NCI-H510A (cell line): ENCODE measurements at regions not wholly inside any gene's neighbourhood (a gene's known extent, or its start where the extent isn't known, plus 50 kb on each side); places are given as distances from the start of the nearest gene placed in this dataset.

Experiments
- DNase-seq: peaks from one replicate; lab custom pipeline; 2025; lab: John Stamatoyannopoulos, UW

DNA sequence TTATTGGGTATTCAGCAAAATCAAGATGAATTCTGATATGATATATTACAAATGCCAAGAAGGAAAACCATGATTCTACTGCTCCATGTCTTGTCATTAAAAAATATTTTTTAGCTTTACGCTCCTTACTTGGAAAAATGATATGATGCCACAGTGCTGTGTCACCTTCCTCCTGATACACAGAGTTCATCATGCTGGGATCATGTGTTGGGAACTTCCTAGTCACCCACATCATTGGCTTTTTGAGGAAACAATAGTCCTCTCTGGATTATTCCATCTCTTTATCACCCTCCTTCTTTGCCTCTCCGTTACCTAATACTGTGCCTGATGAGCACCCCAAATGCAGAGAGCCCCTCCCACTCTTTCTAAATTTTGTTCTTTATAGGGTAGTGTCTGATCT, 94.3 kb upstream of the PFN2 start:
- no peak for DNase-seq

DNA sequence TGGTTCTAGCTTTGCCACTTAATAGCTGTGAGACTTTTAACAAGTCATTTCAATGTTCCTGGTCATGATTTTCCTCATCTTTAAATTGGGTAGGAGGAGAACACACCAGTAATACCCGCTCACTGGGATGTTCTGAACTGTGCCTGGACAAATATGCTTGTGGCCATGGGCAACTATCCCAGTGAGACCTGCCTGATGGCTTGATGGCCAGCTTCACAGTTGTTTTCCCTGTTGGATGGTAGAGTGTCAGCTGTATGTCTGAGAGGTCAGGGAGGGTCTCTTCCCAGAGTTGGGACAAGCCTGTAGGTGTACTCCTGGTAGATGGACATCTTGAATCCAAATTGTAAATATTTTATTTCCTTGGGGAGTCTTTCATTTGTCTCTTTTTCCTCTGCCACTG, 92.5 kb upstream of the PFN2 start:
- no peak for DNase-seq

- DNase-seq: no peak
These were observed 91.8 kb upstream of the PFN2 start for GRCh38 chr3:150062492-150062891.

GRCh38 chr3:150061288-150062024, 90.8 kb upstream of the PFN2 start:
- no peak for DNase-seq

- DNase-seq: no peak
These were observed 89.0 kb upstream of the PFN2 start for GRCh38 chr3:150059729-150060128.

DNA sequence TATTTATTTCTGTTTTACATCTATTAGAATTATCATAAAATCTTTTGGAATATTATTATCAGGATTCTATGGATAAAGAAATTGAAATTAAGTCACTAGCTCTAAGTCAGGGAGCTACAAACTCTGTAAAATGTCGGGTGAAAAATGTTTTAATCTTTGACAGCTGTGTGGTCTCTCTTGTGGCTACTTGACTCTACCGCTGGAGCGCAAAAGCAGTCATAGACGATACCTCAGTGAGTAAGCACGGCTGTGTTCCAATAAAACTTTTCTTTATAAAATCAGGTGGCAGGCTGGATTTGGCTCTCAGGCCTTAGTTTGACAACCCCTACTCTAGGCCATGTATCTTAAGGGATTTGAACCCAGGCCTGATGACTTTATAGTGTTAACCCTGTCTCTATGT, 88.5 kb upstream of the PFN2 start:
- DNase-seq: no peak

GRCh38 chr3:150057227-150057626, 86.5 kb upstream of the PFN2 start:
- no peak for DNase-seq

DNA sequence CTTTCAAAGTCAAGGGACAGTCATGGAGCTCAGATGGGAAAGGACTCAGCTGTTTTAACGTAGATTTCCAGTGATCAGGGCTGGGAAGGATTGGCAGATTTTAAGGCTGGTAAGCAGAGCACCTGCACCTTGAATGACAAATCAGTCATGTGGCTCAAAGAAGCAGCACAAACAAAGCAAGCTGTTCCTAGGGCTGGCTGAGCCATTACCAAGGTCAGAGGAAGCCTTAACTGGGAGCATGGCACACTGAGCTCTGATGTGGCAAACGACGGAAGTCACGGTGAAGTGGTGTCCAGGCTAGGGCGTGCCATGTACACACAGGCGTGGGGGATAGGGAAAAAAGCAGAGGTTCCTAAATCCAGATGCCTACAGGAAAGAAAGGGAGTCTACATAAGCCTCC, 84.6 kb upstream of the PFN2 start:
- DNase-seq: peak; percentile 45

GRCh38 chr3:150054635-150055034, 83.9 kb upstream of the PFN2 start:
- no peak for DNase-seq

DNA sequence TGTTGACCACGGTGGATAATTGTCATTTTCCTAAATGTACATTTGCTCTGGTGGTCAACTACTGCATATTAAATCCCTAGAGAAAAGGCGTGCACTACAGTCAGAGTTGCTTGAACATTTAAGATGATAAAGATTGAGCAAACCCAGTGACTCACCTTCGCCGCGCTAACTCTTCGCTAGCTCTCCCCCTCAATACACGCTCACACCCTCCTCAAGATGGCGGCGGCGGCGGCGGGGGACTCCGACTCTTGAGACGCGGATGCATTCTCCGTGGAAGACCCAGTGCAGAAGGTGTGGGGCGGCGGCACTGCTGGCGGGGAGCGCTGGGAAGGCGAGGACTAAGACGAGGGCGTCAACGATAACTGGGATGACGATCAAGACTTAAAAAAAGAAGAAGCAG, 79.8 kb upstream of the PFN2 start:
- no peak for DNase-seq

DNA sequence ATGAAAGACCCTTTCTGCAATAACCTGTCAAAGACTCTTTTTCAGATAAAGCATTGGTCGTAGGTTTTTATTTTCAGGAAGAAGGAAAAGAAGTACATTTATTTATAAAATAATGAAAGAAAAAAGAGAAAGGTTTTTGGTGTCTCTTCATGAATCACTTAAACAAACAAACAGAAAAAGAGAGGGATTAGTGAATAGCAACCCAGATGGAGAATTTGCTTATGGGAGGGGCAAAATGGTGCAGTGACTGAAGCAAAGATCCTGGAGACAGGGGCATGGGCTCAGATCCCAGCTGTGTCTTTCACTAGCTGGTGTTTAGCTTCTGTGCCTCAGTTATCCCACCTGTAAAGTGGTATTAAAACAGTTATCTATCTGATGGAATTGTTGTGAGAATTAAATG, 78.6 kb upstream of the PFN2 start:
- DNase-seq: no peak

DNA sequence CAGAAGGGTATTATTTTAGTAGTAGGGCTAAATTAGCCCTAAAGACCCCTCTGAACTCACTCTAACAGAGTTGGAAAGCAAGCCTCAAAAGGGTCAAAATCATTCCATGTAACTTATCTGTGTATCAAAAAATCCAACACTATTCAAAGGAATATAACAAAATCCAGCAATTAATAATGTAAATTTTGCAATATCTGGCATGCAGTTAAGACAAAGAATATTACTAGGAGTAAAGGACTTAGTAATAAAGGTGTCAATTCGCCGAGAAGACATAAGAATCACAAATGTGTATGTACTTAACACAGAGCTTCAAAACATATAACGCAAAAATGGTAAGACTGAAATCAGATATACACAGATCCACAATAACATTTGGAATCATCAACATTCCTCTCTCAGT, 71.2 kb upstream of the PFN2 start:
- no peak for DNase-seq

- DNase-seq: no peak
These were observed 69.4 kb upstream of the PFN2 start for GRCh38 chr3:150040097-150040496.

DNA sequence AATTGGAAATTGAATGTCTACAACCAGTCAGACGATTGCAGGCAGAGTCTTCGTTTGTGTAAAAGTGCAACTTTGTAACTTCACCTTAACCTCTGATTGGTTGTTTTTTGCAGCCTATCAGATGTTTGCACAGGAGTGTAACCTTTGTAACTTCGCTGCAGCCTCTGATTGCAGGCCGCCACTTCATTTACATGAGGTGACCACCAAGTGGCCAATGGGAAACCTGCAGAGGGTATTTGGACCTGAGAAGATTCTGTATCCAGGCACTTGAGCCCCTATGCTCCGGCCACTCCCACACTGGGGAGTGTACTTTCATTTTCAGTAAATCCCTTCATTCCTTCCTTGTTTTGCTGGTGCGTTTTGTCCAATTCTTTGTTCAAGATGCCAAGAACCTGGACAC, 68.1 kb upstream of the PFN2 start:
- DNase-seq: no peak

GRCh38 chr3:150036780-150037179, 66.1 kb upstream of the PFN2 start:
- no peak for DNase-seq

DNA sequence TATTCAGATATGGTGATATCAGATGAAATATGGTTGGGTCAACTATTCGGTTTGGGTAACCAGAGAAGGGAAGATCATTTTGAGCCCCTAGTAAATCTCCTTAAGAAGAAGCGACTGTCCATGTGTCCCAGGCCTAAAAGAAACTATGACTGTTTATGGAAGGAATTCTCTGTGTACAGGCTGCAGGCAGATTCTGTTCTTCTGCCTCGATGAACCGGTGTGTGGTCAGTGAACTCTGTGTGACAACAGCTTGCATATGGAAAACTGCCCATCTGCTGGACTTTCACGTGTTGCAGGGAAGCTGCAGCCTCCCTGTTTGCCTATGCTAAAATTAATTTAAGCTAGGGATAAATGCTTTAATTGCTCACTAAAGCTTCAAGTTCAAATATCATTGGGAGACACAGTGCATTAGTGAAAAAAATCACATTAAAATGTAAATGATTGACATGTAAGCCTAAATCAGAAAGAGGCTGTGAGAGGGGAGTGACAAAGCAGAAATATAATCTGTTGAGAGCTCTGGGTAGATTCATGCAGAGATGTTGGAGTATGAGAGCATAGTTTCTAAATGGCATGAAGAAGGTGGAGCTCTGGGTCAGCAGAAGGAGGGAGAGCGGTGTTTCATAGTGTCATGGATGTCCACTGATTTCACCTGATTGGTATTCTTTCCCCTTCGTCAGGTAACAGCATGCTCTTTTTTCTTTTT, 65.4 kb upstream of the PFN2 start:
- DNase-seq: no peak

DNA sequence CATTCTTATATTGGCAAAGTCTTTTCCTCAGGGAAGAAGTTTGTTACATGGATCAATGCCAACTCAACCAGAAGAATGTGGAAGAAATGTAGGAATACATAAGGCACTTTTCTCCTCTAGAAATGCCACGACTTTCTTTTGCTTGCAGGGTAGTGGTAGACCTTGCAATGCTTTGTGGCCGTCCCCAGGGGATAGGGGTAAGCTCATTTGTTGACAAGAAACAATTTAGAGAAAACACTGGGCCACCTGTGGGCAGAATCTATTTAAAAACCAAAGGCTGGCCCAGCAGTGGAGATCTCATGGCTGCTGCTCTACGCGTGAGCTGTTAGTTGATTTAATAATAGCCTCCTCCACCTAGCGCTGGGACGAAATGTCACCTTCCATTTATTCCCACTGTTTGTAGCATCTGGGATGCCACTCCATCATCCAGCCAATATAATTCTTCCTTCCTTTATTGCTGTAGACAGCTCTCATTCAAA, 64.6 kb upstream of the PFN2 start:
- DNase-seq: no peak

- no peak for DNase-seq
These were observed 63.0 kb upstream of the PFN2 start for GRCh38 chr3:150033721-150034120.

DNA sequence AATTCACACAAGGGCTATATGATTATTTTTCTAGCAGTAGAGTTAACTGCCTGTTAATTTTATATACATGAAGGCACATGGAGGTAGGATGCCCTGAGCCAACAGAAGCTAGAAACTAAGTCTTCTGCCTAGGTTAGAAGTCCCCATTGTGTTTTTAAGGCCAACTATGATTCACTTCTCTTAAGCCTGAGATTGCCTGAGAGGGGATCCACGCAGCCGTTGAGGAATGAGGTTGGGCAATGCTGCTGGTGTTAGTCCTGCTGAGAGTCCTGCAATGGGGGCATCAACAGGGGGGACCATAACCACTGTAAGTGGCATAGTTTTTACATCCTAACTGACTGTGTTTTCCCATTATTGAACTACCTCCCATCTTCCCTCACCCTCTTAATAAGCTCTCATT, 60.1 kb upstream of the PFN2 start:
- no peak for DNase-seq

DNA sequence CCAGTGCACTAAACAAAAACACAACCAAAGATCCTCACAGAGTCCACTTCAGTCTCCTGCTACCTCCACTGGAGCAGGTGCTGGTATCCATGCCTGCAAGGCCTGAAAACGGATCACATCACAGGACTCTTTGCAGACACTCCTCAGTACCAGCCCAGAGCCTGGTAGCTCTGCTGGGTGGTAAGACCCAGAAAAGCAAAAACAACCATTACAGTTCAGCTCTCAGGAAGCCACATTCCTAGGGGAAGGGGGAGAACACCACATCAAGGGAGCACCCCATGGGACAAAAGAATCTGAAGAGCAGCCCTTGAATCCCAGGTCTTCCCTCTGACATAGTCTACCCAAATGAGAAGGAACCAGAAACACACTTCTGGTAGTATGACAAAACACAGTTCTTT, 52.5 kb upstream of the PFN2 start:
- DNase-seq: no peak

DNA sequence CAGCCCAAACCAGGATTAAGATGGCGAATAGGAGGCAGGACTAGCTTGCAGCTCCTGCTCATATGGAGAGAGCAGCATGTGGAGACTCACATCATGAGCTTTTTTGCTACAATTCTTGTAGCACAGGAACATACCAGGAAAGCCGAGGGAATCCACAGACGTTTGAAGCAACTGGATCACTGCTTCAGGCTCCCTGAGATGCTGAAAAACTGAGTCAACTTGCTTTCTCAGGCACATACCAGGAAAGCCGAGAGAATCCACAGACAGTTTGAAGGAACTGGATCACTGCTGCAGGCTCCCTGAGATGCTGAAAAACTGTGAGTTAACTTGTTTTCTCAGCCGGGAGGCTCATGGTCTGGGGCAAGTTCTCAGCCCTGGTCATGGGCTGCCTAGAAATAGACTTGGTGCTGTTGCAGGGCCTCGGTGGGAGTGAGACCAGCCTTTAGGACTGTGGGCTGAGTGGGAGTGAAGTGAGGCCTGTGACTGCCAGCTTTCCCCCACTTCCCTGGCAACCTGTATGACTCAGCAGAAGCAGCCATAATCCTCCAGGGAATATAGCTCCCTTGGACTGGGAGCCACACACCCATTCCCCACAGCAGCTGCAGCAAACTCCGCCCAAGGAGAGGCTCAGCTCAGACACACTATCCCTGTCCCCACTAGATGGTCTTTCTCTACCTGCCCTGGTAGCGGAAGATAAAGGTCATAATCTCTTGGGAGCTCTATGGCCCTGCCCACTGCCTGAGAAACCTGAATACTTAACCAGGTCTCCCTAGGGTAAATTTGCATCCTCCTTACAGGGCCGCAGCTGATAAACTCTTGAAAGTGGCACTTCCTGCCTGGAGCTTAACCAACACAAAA, 51.9 kb upstream of the PFN2 start:
- peak; percentile 31 for DNase-seq

DNA sequence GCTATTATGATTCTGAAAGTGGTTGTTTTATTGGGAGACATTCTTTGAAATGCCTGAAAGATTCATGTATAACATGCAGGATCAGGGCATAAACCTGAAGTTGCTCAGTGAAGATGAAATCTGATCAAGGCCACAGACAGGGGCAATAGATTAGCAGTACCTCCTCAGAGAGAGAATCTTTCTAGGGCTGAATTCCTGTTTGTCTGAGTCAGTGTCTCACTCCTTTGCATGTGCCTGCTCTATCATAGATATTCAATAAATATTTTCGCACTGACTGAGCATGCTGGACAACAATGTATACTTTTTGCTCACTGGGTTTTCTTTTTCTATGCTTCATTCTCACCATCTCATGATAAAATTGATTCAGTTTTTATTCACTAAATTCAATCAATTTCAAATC, 49.8 kb upstream of the PFN2 start:
- DNase-seq: no peak
